HepG2 (cell line): ENCODE measurements at regions not wholly inside any gene's neighbourhood (a gene's known extent, or its start where the extent isn't known, plus 50 kb on each side); places are given as distances from the start of the nearest gene placed in this dataset.

Experiments used
- ATAC-seq: fragments of 200-7000 bp; cut with Tn5 transposase; 3 replicates; pipeline ENCODE4 v1.9.1; 2020; ENCODE audit warnings: mild to moderate bottlenecking, moderate library complexity
- BruUV-seq: library from RNA; stranded (reverse); fragments of 400-500 nt; replicated peaks from 2 replicates; lab custom pipeline; 2021; lab: Mats Ljungman, UMichigan
- CTCF ChIA-PET: fragments of 300-600 bp; formaldehyde crosslinking; extraction: SDS; loops from one replicate; lab custom pipeline; 2021; ENCODE audit warnings: low total read pairs, inconsistent platforms, low intra/inter-chr PET ratio; lab: Yijun Ruan, JAX
- POLR2A ChIA-PET: fragments of 350-600 bp; sonication (Branson Sonifier 250); formaldehyde crosslinking; loops from one replicate; lab custom pipeline; 2020; ENCODE audit warnings: antibody characterized with exemption, inconsistent platforms; lab: Yijun Ruan, JAX
- DNase-seq: peaks from one replicate; pipeline ENCODE4 v3.0.0-alpha.2; 2015; ENCODE audit warnings: low spot score
- FAIRE-seq: peaks from 3 replicates; lab custom pipeline; 2011; peaks lifted over from hg19 to GRCh38; lab: Jason Lieb, UNC
- H2AFZ ChIP-seq: one replicate; pipeline ENCODE4 v1.6.1; 2011; ENCODE audit warnings: low read length, inconsistent platforms
- H3K27ac ChIP-seq: fragments of 300-600 bp; 3 replicates; pipeline ENCODE4 v1.8.0; 2011; ENCODE audit warnings: mixed run types, mild to moderate bottlenecking, mixed read lengths, low read length, inconsistent platforms; ENCODE audit not compliant: insufficient read depth; ENCODE audit errors: extremely low read length
- H3K27me3 ChIP-seq, 2 experiments: fragments of 200-600 bp in 1 of 2; 2 replicates in 1 of 2; 3 replicates in 1 of 2; pipeline versions ENCODE4 v1.6.0 to v1.8.0; 2011; ENCODE audit warnings: low read length in 2 of 2, mild to moderate bottlenecking in 2 of 2, moderate library complexity in 2 of 2, inconsistent platforms in 1 of 2; ENCODE audit not compliant: insufficient read depth in 2 of 2, control insufficient read depth in 1 of 2
- H3K36me3 ChIP-seq, 2 experiments: fragments of 200-600 bp in 1 of 2; replicated peaks in 1 of 2; 2 replicates in 1 of 2; 3 replicates in 1 of 2; pipeline versions ENCODE4 v1.5.1 to v1.8.0; 2011; ENCODE audit warnings: low read length in 2 of 2, inconsistent platforms in 1 of 2; ENCODE audit not compliant: insufficient read depth in 2 of 2, control insufficient read depth in 1 of 2
- H3K4me1 ChIP-seq: 2 replicates; pipeline ENCODE4 v1.5.1; 2012; ENCODE audit warnings: low read length, inconsistent platforms; ENCODE audit not compliant: insufficient read depth
- H3K4me2 ChIP-seq: 2 replicates; pipeline ENCODE4 v1.6.0; 2011; ENCODE audit warnings: low read depth, low read length, inconsistent platforms
- H3K4me3 ChIP-seq, 3 experiments: fragments of 200-600 bp in 1 of 3; sonication (generic), shearing (Covaris generic) in 1 of 3; replicated peaks in 1 of 3; 2 replicates each; pipeline ENCODE4 v1.5.1; 2011 to 2016; ENCODE audit warnings: low read length in 3 of 3, inconsistent platforms in 2 of 3, low read depth in 2 of 3, mild to moderate bottlenecking in 2 of 3, control low read depth in 1 of 3, mixed read lengths in 1 of 3; ENCODE audit not compliant: insufficient read depth in 1 of 3
- H3K79me2 ChIP-seq: one replicate; pipeline ENCODE4 v1.6.1; 2011; ENCODE audit warnings: low read length, inconsistent platforms; ENCODE audit not compliant: insufficient read depth
- H3K9ac ChIP-seq: 2 replicates; pipeline ENCODE4 v1.6.0; 2011; ENCODE audit warnings: mild to moderate bottlenecking, low read depth, low read length, inconsistent platforms; ENCODE audit not compliant: insufficient read depth
- H3K9me3 ChIP-seq: 2 replicates; pipeline ENCODE4 v1.5.1; 2012; ENCODE audit warnings: mild to moderate bottlenecking, low read length
- H4K20me1 ChIP-seq: 2 replicates; pipeline ENCODE4 v1.6.0; 2011; ENCODE audit warnings: inconsistent platforms, mild to moderate bottlenecking, low read length, moderate library complexity; ENCODE audit not compliant: insufficient read depth
- BCL6 ChIP-seq: IDR thresholded peaks from 2 replicates; pipeline ENCODE4 v1.6.1; 2016; ENCODE audit warnings: missing genetic modification reagents, missing compliant biosample characterization
- CENPBD1 ChIP-seq: sonication (generic); formaldehyde crosslinking; IDR thresholded peaks from 2 replicates; pipeline ENCODE4 v1.8.0; 2022; ENCODE audit warnings: missing genetic modification reagents, low read depth, mild to moderate bottlenecking, borderline replicate concordance
- CREBL2 ChIP-seq: sonication (generic); formaldehyde crosslinking; IDR thresholded peaks from 2 replicates; pipeline ENCODE4 v1.8.1; 2023; ENCODE audit warnings: missing genetic modification reagents, mild to moderate bottlenecking, borderline replicate concordance
- MLLT10 ChIP-seq: sonication (generic); formaldehyde crosslinking; IDR thresholded peaks from 2 replicates; pipeline ENCODE4 v1.4.0; 2020; ENCODE audit warnings: missing genetic modification reagents
- NFIC ChIP-seq: IDR thresholded peaks from 2 replicates; pipeline ENCODE4 v1.6.1; 2012; ENCODE audit warnings: mild to moderate bottlenecking, low read length, inconsistent platforms
- PREB ChIP-seq: sonication (generic); formaldehyde crosslinking; IDR thresholded peaks from 2 replicates; pipeline ENCODE4 v1.4.0; 2020; ENCODE audit warnings: missing genetic modification reagents
- REXO4 ChIP-seq: sonication (generic); formaldehyde crosslinking; IDR thresholded peaks from 2 replicates; pipeline ENCODE4 v1.8.0; 2022; ENCODE audit warnings: missing genetic modification reagents, mild to moderate bottlenecking, borderline replicate concordance
- TAF1 ChIP-seq: sonication (generic); formaldehyde crosslinking; IDR thresholded peaks from 2 replicates; pipeline ENCODE4 v1.4.0; 2020; ENCODE audit warnings: missing genetic modification reagents
- TP53 ChIP-seq: sonication (generic); formaldehyde crosslinking; conservative IDR thresholded peaks from 2 replicates; pipeline ENCODE4 v1.4.0; 2020; ENCODE audit warnings: missing genetic modification reagents
- ZBTB26 ChIP-seq: IDR thresholded peaks from 2 replicates; pipeline ENCODE4 v1.6.1; 2016; ENCODE audit warnings: missing compliant biosample characterization, missing genetic modification reagents, borderline replicate concordance
- ZBTB4 ChIP-seq: sonication (generic); formaldehyde crosslinking; IDR thresholded peaks from 2 replicates; pipeline ENCODE4 v1.4.0; 2020; ENCODE audit warnings: missing genetic modification reagents, mild to moderate bottlenecking, borderline replicate concordance
- ZFP36L1 ChIP-seq: sonication (generic); formaldehyde crosslinking; IDR thresholded peaks from 2 replicates; pipeline ENCODE4 v1.8.0; 2022; ENCODE audit warnings: mild to moderate bottlenecking, missing genetic modification reagents, moderate library complexity
- ZNF563 ChIP-seq: sonication (generic); formaldehyde crosslinking; IDR thresholded peaks from 2 replicates; pipeline ENCODE4 v1.8.0; 2022; ENCODE audit warnings: mild to moderate bottlenecking, moderate library complexity, missing genetic modification reagents
- ZNF883 ChIP-seq: sonication (generic); formaldehyde crosslinking; IDR thresholded peaks from 2 replicates; pipeline ENCODE4 v1.5.1; 2020; ENCODE audit warnings: mild to moderate bottlenecking, missing genetic modification reagents; ENCODE audit errors: not compliant biosample characterization
- WGBS: methylation state at CpG from one replicate; pipeline ENCODE4 v1.1.6; 2017; ENCODE audit warnings: low lambda C conversion rate; 5-methylcytosine and 5-hydroxymethylcytosine counted together
- in situ Hi-C: cut with HindIII; loops from 2 replicates; pipeline ENCODE4 v1.10.0; 2017; ENCODE audit warnings: low pct_unique_long_range_greater_than_20kb; ENCODE audit not compliant: extremely low pct_ligation_motif_present
- intact Hi-C: fragments of 100-400 bp; cut with micrococcal nuclease; formaldehyde crosslinking; loops from one replicate; pipeline ENCODE4 v1.10.0; 2022; ENCODE audit not compliant: unreplicated experiment
- TF ChIP-seq, protein P1 (sequence below): sonication (generic); formaldehyde crosslinking; IDR thresholded peaks from 2 replicates; pipeline ENCODE4 v1.4.0; 2020; ENCODE audit warnings: missing genetic modification reagents

GRCh38 chr3:164370970-164371369 lies 707.3 kb downstream of the SI start:
- POLR2A ChIA-PET: no interaction called here
- no peak for FAIRE-seq
- Histone ChIP-seq H3K4me2 (no peak overlapping the region), H3K4me3 (no peak overlapping the region), H3K27ac (no peak overlapping the region), H3K9me3 (no peaks in the 10 kb centered on the region), H3K9ac (no peak overlapping the region), H3K79me2 (no peaks in the 10 kb centered on the region), H3K4me1 (no peaks in the 10 kb centered on the region), H2AFZ (no peak overlapping the region), H3K36me3 (no peaks in the 10 kb centered on the region), H3K27me3 (no peaks in the 10 kb centered on the region; a peak in 1 of 5 replicates), H4K20me1 (no peaks in the 10 kb centered on the region)
- no TSS peak for BruUV-seq
- intact Hi-C loops (loop anchor here (10.0 kb wide), 1 partner anchor 814 kb away; no protein-coding TSS in a partner anchor), in situ Hi-C loops (no loop called here)
- DNase-seq: no peak
- no peak for ATAC-seq
- 3% methylated on average over 5 of the region's 5 CpGs for WGBS
- CTCF ChIA-PET: no interaction called here
- TF ChIP-seq TAF1: no peak
- TF ChIP-seq BCL6 (CRISPR knock-in tag): no peak
- TF ChIP-seq MLLT10 (CRISPR knock-in tag): no peak
- TF ChIP-seq NFIC: no peak
- no peak for TF ChIP-seq PREB
- TF ChIP-seq ZBTB26: no peak
- no peak for TF ChIP-seq TP53 (CRISPR knock-in tag)
- no peak for TF ChIP-seq REXO4
- TF ChIP-seq ZNF883: no peak
- TF ChIP-seq, protein P1, sequence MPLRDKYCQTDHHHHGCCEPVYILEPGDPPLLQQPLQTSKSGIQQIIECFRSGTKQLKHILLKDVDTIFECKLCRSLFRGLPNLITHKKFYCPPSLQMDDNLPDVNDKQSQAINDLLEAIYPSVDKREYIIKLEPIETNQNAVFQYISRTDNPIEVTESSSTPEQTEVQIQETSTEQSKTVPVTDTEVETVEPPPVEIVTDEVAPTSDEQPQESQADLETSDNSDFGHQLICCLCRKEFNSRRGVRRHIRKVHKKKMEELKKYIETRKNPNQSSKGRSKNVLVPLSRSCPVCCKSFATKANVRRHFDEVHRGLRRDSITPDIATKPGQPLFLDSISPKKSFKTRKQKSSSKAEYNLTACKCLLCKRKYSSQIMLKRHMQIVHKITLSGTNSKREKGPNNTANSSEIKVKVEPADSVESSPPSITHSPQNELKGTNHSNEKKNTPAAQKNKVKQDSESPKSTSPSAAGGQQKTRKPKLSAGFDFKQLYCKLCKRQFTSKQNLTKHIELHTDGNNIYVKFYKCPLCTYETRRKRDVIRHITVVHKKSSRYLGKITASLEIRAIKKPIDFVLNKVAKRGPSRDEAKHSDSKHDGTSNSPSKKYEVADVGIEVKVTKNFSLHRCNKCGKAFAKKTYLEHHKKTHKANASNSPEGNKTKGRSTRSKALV (CRISPR knock-in tag): no peak
- no peak for TF ChIP-seq CENPBD1 (CRISPR knock-in tag)
- TF ChIP-seq ZFP36L1 (CRISPR knock-in tag): no peak
- no peak for TF ChIP-seq ZNF563 (CRISPR knock-in tag)
- no peak for TF ChIP-seq ZBTB4 (CRISPR knock-in tag)
- no peak for TF ChIP-seq CREBL2
